HG02938 (cell line): ENCODE measurements at regions not wholly inside any gene's neighbourhood (a gene's known extent, or its start where the extent isn't known, plus 50 kb on each side); places are given as distances from the start of the nearest gene placed in this dataset.

Experiments used
- ATAC-seq: cut with Tn5 transposase; IDR thresholded peaks from one replicate; pipeline ENCODE4 v1.9.1; 2021; ENCODE audit warnings: mild to moderate bottlenecking, moderate library complexity; ENCODE audit not compliant: unreplicated experiment

- no peak for ATAC-seq
These were observed 58.2 kb upstream of the ACTBL2 start for GRCh38 chr5:57540823-57541222.

- ATAC-seq = no peak
These were observed 56.7 kb upstream of the ACTBL2 start for GRCh38 chr5:57539281-57539701.

GRCh38 chr5:57538341-57538955 lies 55.8 kb upstream of the ACTBL2 start:
- ATAC-seq = no peak

- no peak for ATAC-seq
These were observed 55.2 kb upstream of the ACTBL2 start for GRCh38 chr5:57537811-57538210.

GRCh38 chr5:57532513-57533497 lies 50.2 kb upstream of the ACTBL2 start:
- no peak for ATAC-seq
